PC-9 (cell line): ENCODE measurements at regions not wholly inside any gene's neighbourhood (a gene's known extent, or its start where the extent isn't known, plus 50 kb on each side); places are given as distances from the start of the nearest gene placed in this dataset.

Source experiments
- BruUV-seq: library from RNA; stranded (reverse); fragments of 400-500 nt; replicated peaks from 2 replicates; lab custom pipeline; 2021; lab: Mats Ljungman, UMichigan
- CTCF ChIA-PET: fragments of 300-600 bp; sonication (Branson Sonifier 250); formaldehyde crosslinking; loops from one replicate; lab custom pipeline; 2022; ENCODE audit warnings: antibody characterized with exemption; lab: Charles Lee
- POLR2A ChIA-PET: fragments of 300-600 bp; sonication (Branson Sonifier 250); formaldehyde crosslinking; loops from one replicate; lab custom pipeline; 2022; ENCODE audit warnings: antibody characterized with exemption; ENCODE audit not compliant: unreplicated experiment; lab: Charles Lee
- DNase-seq, 2 experiments: peaks; one replicate each; pipeline versions ENCODE4 v3.0.0 to v3.0.0-alpha.2; 2015 to 2022; ENCODE audit warnings: mixed read lengths in 1 of 2
- H2AFZ ChIP-seq: fragments of 200-600 bp; sonication (generic); 2 replicates; pipeline ENCODE4 v1.8.1; 2017; ENCODE audit warnings: antibody characterized with exemption
- H3F3A ChIP-seq: fragments of 200-600 bp; sonication (generic); 2 replicates; pipeline ENCODE4 v1.8.1; 2017; ENCODE audit warnings: antibody characterized with exemption, mild to moderate bottlenecking, low read depth; ENCODE audit not compliant: insufficient read depth
- H3K27ac ChIP-seq: fragments of 200-600 bp; sonication (generic); 2 replicates; pipeline ENCODE4 v1.6.1; 2016; ENCODE audit warnings: mixed run types
- H3K27me3 ChIP-seq: fragments of 200-600 bp; sonication (generic); 2 replicates; pipeline ENCODE4 v1.6.1; 2016; ENCODE audit warnings: low read depth, mixed run types; ENCODE audit not compliant: insufficient read depth
- H3K36me3 ChIP-seq: fragments of 200-600 bp; sonication (generic); 2 replicates; pipeline ENCODE4 v1.6.1; 2016; ENCODE audit warnings: low read depth, mixed run types
- H3K4me1 ChIP-seq: fragments of 200-600 bp; sonication (generic); replicated peaks from 2 replicates; pipeline ENCODE4 v1.6.1; 2016; ENCODE audit warnings: mixed run types; ENCODE audit not compliant: insufficient read depth
- H3K4me2 ChIP-seq: fragments of 200-600 bp; sonication (generic); 2 replicates; pipeline ENCODE4 v1.6.1; 2017; ENCODE audit warnings: mixed run types
- H3K4me3 ChIP-seq: fragments of 200-600 bp; sonication (generic); 2 replicates; pipeline ENCODE4 v1.6.1; 2016; ENCODE audit warnings: mixed run types
- H3K79me2 ChIP-seq: fragments of 200-600 bp; sonication (generic); 2 replicates; pipeline ENCODE4 v1.6.1; 2017; ENCODE audit warnings: low read depth, mixed run types
- H3K9me2 ChIP-seq: fragments of 200-600 bp; sonication (generic); 2 replicates; pipeline ENCODE4 v1.8.1; 2017; ENCODE audit warnings: mild to moderate bottlenecking; ENCODE audit not compliant: insufficient read depth
- H3K9me3 ChIP-seq: fragments of 200-600 bp; sonication (generic); 2 replicates; pipeline ENCODE4 v1.8.1; 2016; ENCODE audit warnings: low read depth; ENCODE audit not compliant: insufficient read depth
- H4K20me1 ChIP-seq: fragments of 200-600 bp; sonication (generic); 2 replicates; pipeline ENCODE4 v1.8.1; 2017; ENCODE audit not compliant: insufficient read depth
- CTCF ChIP-seq: fragments of 200-600 bp; sonication (generic); conservative IDR thresholded peaks from 2 replicates; pipeline ENCODE4 v1.6.1; 2017; ENCODE audit warnings: mixed run types, antibody characterized with exemption, mild to moderate bottlenecking, moderate library complexity
- EZH2 ChIP-seq: fragments of 200-600 bp; sonication (generic); IDR thresholded peaks from 2 replicates; pipeline ENCODE4 v1.8.0; 2017; ENCODE audit warnings: antibody characterized with exemption, low read depth
- intact Hi-C: fragments of 100-400 bp; cut with micrococcal nuclease; formaldehyde crosslinking; loops from one replicate; pipeline ENCODE4 v1.10.0; 2022; ENCODE audit not compliant: unreplicated experiment

GRCh38 chr2:19026261-19026660, 332.2 kb downstream of the OSR1 start:
- Histone ChIP-seq H3K27ac (no peak overlapping the region), H4K20me1 (no peaks in the 10 kb centered on the region), H3K36me3 (no peaks in the 10 kb centered on the region), H3K4me3 (no peak overlapping the region), H3K4me1 (no peaks in the 10 kb centered on the region), H3K4me2 (no peak overlapping the region), H3F3A (no peaks in the 10 kb centered on the region), H3K79me2 (no peaks in the 10 kb centered on the region), H3K9me2 (no peaks in the 10 kb centered on the region), H2AFZ (no peak overlapping the region), H3K9me3 (no peaks in the 10 kb centered on the region; the same call in 1 of the 2 replicates), H3K27me3 (no peaks in the 10 kb centered on the region)
- no peak for TF ChIP-seq EZH2
- no peak for TF ChIP-seq CTCF
- CTCF ChIA-PET = interaction anchor here (0.7 kb wide), 1 partner anchor 31 kb away, joined by 3 read pairs; no protein-coding TSS in a partner anchor
- POLR2A ChIA-PET = no interaction called here
- intact Hi-C loops = no loop called here
- DNase-seq = no peak
- no TSS peak for BruUV-seq

GRCh38 chr2:19022334-19022733, 336.1 kb downstream of the OSR1 start:
- ChIA-PET CTCF (no interaction called here), POLR2A (no interaction called here)
- Histone ChIP-seq H3K9me3 (no peaks in the 10 kb centered on the region; the same call in 1 of the 2 replicates), H3K4me1 (no peaks in the 10 kb centered on the region), H3K36me3 (no peaks in the 10 kb centered on the region), H4K20me1 (no peaks in the 10 kb centered on the region), H3K79me2 (no peaks in the 10 kb centered on the region), H3K9me2 (no peaks in the 10 kb centered on the region), H2AFZ (no peak overlapping the region), H3K27ac (no peak overlapping the region), H3K27me3 (no peaks in the 10 kb centered on the region), H3F3A (no peaks in the 10 kb centered on the region), H3K4me3 (no peak overlapping the region), H3K4me2 (no peak overlapping the region)
- BruUV-seq = no TSS peak
- TF ChIP-seq CTCF (no peak), EZH2 (no peak)
- no peak for DNase-seq
- intact Hi-C loops = no loop called here

- Histone ChIP-seq H3K4me2 (no peak overlapping the region), H3K27me3 (no peaks in the 10 kb centered on the region), H4K20me1 (no peaks in the 10 kb centered on the region), H2AFZ (no peak overlapping the region), H3K9me2 (no peaks in the 10 kb centered on the region), H3K9me3 (no peaks in the 10 kb centered on the region; the same call in 1 of the 2 replicates), H3K4me3 (no peak overlapping the region), H3K4me1 (no peaks in the 10 kb centered on the region), H3K36me3 (no peaks in the 10 kb centered on the region), H3K79me2 (no peaks in the 10 kb centered on the region), H3F3A (no peaks in the 10 kb centered on the region), H3K27ac (no peak overlapping the region)
- intact Hi-C loops = loop anchor here (1.0 kb wide), 1 partner anchor 30 kb away; no protein-coding TSS in a partner anchor
- ChIA-PET POLR2A (no interaction called here), CTCF (no interaction called here)
- TF ChIP-seq EZH2 = no peak
- no peak for TF ChIP-seq CTCF
- BruUV-seq = no TSS peak
- DNase-seq = no peak
These were observed 336.7 kb downstream of the OSR1 start for GRCh38 chr2:19021721-19022120.
